K562 (cell line): ENCODE measurements at regions not wholly inside any gene's neighbourhood (a gene's known extent, or its start where the extent isn't known, plus 50 kb on each side); places are given as distances from the start of the nearest gene placed in this dataset.

ENCODE experiments used
- ATAC-seq: fragments of 200-7000 bp; cut with Tn5 transposase; 3 replicates; pipeline ENCODE4 v1.9.1; 2020; ENCODE audit warnings: moderate library complexity
- BruUV-seq: library from RNA; stranded (reverse); fragments of 400-500 nt; replicated peaks from 2 replicates; lab custom pipeline; 2021; lab: Mats Ljungman, UMichigan
- CTCF ChIA-PET: fragments of 300-600 bp; formaldehyde crosslinking; extraction: SDS; loops from one replicate; lab custom pipeline; 2021; ENCODE audit warnings: low intra/inter-chr PET ratio; lab: Yijun Ruan, JAX
- POLR2A ChIA-PET: fragments of 300-600, 350-650 bp; sonication (Branson Sonifier 250); formaldehyde crosslinking; extraction: SDS; loops from one replicate; lab custom pipeline; 2021; ENCODE audit warnings: antibody characterized with exemption, inconsistent platforms; lab: Yijun Ruan, JAX
- DNase-seq, 4 experiments: peaks; one replicate each; pipeline versions ENCODE4 v3.0.0 to v3.0.0-alpha.2; 2011 to 2018; ENCODE audit warnings: low spot score in 3 of 4, mixed read lengths in 3 of 4; ENCODE audit errors: extremely low read depth in 1 of 4
- FAIRE-seq: peaks from 2 replicates; lab custom pipeline; 2011; peaks lifted over from hg19 to GRCh38; lab: Jason Lieb, UNC
- H2AFZ ChIP-seq: 2 replicates; pipeline ENCODE4 v1.6.0; 2011; ENCODE audit warnings: low read depth, low read length, control low read depth, inconsistent platforms
- H3K27ac ChIP-seq: fragments of 200-600 bp; 3 replicates; pipeline ENCODE4 v1.8.0; 2011; ENCODE audit warnings: low read depth, mild to moderate bottlenecking, control low read depth, inconsistent platforms, low read length, moderate library complexity, mixed read lengths; ENCODE audit errors: extremely low read depth
- H3K27me3 ChIP-seq, 2 experiments: fragments of 300-600 bp in 1 of 2; 2 replicates in 1 of 2; 3 replicates in 1 of 2; pipeline versions ENCODE4 v1.6.0 to v1.8.0; 2011; ENCODE audit warnings: inconsistent platforms in 2 of 2, low read length in 2 of 2, mild to moderate bottlenecking in 1 of 2, mixed read lengths in 1 of 2, moderate library complexity in 1 of 2; ENCODE audit not compliant: control insufficient read depth in 2 of 2, insufficient read depth in 2 of 2
- H3K36me3 ChIP-seq: fragments of 300-600 bp; 3 replicates; pipeline ENCODE4 v1.8.0; 2011; ENCODE audit warnings: mild to moderate bottlenecking, low read length, inconsistent platforms; ENCODE audit not compliant: control insufficient read depth, insufficient read depth
- H3K4me1 ChIP-seq, 2 experiments: fragments of 200-600 bp in 1 of 2; replicated peaks in 1 of 2; 2 replicates in 1 of 2; 3 replicates in 1 of 2; pipeline versions ENCODE4 v1.5.1 to v1.8.0; 2011; ENCODE audit warnings: inconsistent platforms in 2 of 2, low read length in 2 of 2, mild to moderate bottlenecking in 1 of 2, mixed read lengths in 1 of 2, moderate library complexity in 1 of 2; ENCODE audit not compliant: control insufficient read depth in 2 of 2, insufficient read depth in 2 of 2
- H3K4me2 ChIP-seq: 2 replicates; pipeline ENCODE4 v1.6.1; 2011; ENCODE audit warnings: low read length, control low read depth, inconsistent platforms, mixed read lengths; ENCODE audit not compliant: insufficient read depth
- H3K4me3 ChIP-seq: fragments of 200-600 bp; sonication (generic), shearing (Covaris generic); 2 replicates; pipeline ENCODE4 v1.5.1; 2016; ENCODE audit warnings: control low read depth, inconsistent platforms
- H3K79me2 ChIP-seq: fragments of 200-600 bp; 3 replicates; pipeline ENCODE4 v1.8.0; 2011; ENCODE audit warnings: low read length, inconsistent platforms; ENCODE audit not compliant: control insufficient read depth, insufficient read depth
- H3K9ac ChIP-seq, 2 experiments: 2 replicates each; pipeline versions ENCODE4 v1.6.0 to v1.6.1; 2011; ENCODE audit warnings: low read depth in 2 of 2, low read length in 2 of 2, control low read depth in 1 of 2, inconsistent platforms in 1 of 2, mild to moderate bottlenecking in 1 of 2, mixed read lengths in 1 of 2; ENCODE audit not compliant: insufficient read depth in 1 of 2
- H3K9me1 ChIP-seq: one replicate; pipeline ENCODE4 v1.6.0; 2011; ENCODE audit warnings: inconsistent platforms, mild to moderate bottlenecking, low read length, moderate library complexity; ENCODE audit not compliant: control insufficient read depth, insufficient read depth
- H3K9me3 ChIP-seq: replicated peaks from 2 replicates; pipeline ENCODE4 v1.5.1; 2011; ENCODE audit warnings: low read depth, low read length, inconsistent platforms; ENCODE audit not compliant: control insufficient read depth, insufficient read depth
- H4K20me1 ChIP-seq: replicated peaks from 2 replicates; pipeline ENCODE4 v1.6.1; 2011; ENCODE audit warnings: low read length, inconsistent platforms, mixed read lengths; ENCODE audit not compliant: control insufficient read depth, insufficient read depth
- IRF1 ChIP-seq: sonication (generic); formaldehyde crosslinking; IDR thresholded peaks from 2 replicates; pipeline ENCODE4 v1.8.0; 2022; ENCODE audit warnings: missing genetic modification reagents, mild to moderate bottlenecking, borderline replicate concordance
- MAX ChIP-seq: sonication (generic); formaldehyde crosslinking; IDR thresholded peaks from 2 replicates; pipeline ENCODE4 v1.9.0; 2022; ENCODE audit warnings: mild to moderate bottlenecking, missing genetic modification reagents
- NFATC3 ChIP-seq: fragments of 450-650 bp; IDR thresholded peaks from 2 replicates; pipeline ENCODE4 v1.6.1; 2017; ENCODE audit warnings: mild to moderate bottlenecking
- ZNF274 ChIP-seq: IDR thresholded peaks from 2 replicates; pipeline ENCODE4 v1.6.1; 2011; ENCODE audit warnings: low read depth, mild to moderate bottlenecking, low read length, moderate library complexity, borderline replicate concordance
- WGBS: fragments of 100-300 bp; shearing (Covaris generic); methylation state at CpG from one replicate; pipeline ENCODE4 v1.1.6; 2016; ENCODE audit warnings: low coverage, mixed read lengths; ENCODE audit not compliant: insufficient coverage; ENCODE audit errors: missing lambda C conversion rate; 5-methylcytosine and 5-hydroxymethylcytosine counted together
- in situ Hi-C: fragments of 300-500 bp; cut with MboI; formaldehyde crosslinking; loops from 4 replicates; pipeline ENCODE4 v1.15.0; 2018; ENCODE audit warnings: inconsistent platforms, mixed read lengths
- intact Hi-C: fragments of 100-400 bp; cut with micrococcal nuclease; formaldehyde crosslinking; loops from 2 replicates; pipeline ENCODE4 v1.14.2; 2022
- TF ChIP-seq, protein P1 (sequence below): sonication (generic); formaldehyde crosslinking; IDR thresholded peaks from 2 replicates; pipeline ENCODE4 v1.8.0; 2022; ENCODE audit warnings: mild to moderate bottlenecking, missing genetic modification reagents

GRCh38 chr9:115235221-115235620, 117.3 kb upstream of the TNC start:
- H3K27me3 ChIP-seq, result no peaks in the 10 kb centered on the region
- in situ Hi-C loops, result no loop called here
- H4K20me1 ChIP-seq, result no peaks in the 10 kb centered on the region
- POLR2A ChIA-PET, result no interaction called here
- no peak overlapping the region for H3K4me3 ChIP-seq
- BruUV-seq, result no TSS peak
- ATAC-seq (no peak), FAIRE-seq (no peak), DNase-seq (no peak)
- H3K4me2 ChIP-seq, result no peak overlapping the region
- no peak overlapping the region for H3K27ac ChIP-seq
- H2AFZ ChIP-seq, result no peak overlapping the region
- H3K79me2 ChIP-seq, result no peaks in the 10 kb centered on the region
- no peak overlapping the region for H3K9ac ChIP-seq
- TF ChIP-seq MAX (no peak), ZNF274 (no peak), IRF1 (CRISPR knock-in tag) (no peak), NFATC3 (no peak)
- TF ChIP-seq, protein P1, sequence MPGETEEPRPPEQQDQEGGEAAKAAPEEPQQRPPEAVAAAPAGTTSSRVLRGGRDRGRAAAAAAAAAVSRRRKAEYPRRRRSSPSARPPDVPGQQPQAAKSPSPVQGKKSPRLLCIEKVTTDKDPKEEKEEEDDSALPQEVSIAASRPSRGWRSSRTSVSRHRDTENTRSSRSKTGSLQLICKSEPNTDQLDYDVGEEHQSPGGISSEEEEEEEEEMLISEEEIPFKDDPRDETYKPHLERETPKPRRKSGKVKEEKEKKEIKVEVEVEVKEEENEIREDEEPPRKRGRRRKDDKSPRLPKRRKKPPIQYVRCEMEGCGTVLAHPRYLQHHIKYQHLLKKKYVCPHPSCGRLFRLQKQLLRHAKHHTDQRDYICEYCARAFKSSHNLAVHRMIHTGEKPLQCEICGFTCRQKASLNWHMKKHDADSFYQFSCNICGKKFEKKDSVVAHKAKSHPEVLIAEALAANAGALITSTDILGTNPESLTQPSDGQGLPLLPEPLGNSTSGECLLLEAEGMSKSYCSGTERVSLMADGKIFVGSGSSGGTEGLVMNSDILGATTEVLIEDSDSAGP (CRISPR knock-in tag), result no peak
- no peaks in the 10 kb centered on the region for H3K36me3 ChIP-seq
- no peaks in the 10 kb centered on the region; the same call in 1 of the 2 replicates for H3K9me3 ChIP-seq
- CTCF ChIA-PET, result no interaction called here
- H3K4me1 ChIP-seq, result no peaks in the 10 kb centered on the region
- intact Hi-C loops, result no loop called here
- no peaks in the 10 kb centered on the region for H3K9me1 ChIP-seq
- WGBS, result 0% methylated on average over 1 of the region's 1 CpG
